ENCODE measurements at regions not wholly inside any gene's neighbourhood (a gene's known extent, or its start where the extent isn't known, plus 50 kb on each side); places are given as distances from the start of the nearest gene placed in this dataset.

GRCh38 chr7:69276011-69276729 is 322.1 kb upstream of the AUTS2 start:
- H3K4me3 ChIP-seq (replicated peaks; ENCODE audit: low read depth, low read length), result no peak overlapping the region
- no peak for DNase-seq (ENCODE audit: extremely low read depth, insufficient read length)
- TF ChIP-seq CTCF (IDR thresholded peaks at IDR 0.05; ENCODE audit: insufficient read depth, low read length, poor library complexity, severe bottlenecking), result no peak
- H3K36me3 ChIP-seq (ENCODE audit: control insufficient read depth, insufficient read depth, low read length), result no peaks in the 10 kb centered on the region
- no peaks in the 10 kb centered on the region for H3K27me3 ChIP-seq (replicated peaks; ENCODE audit: control insufficient read depth, insufficient read depth, low read length)

- no peak for DNase-seq (ENCODE audit: extremely low read depth, insufficient read length)
- H3K4me3 ChIP-seq (replicated peaks; ENCODE audit: low read depth, low read length), result no peak overlapping the region
- no peaks in the 10 kb centered on the region for H3K36me3 ChIP-seq (ENCODE audit: control insufficient read depth, insufficient read depth, low read length)
- no peaks in the 10 kb centered on the region for H3K27me3 ChIP-seq (replicated peaks; ENCODE audit: control insufficient read depth, insufficient read depth, low read length)
- no peak for TF ChIP-seq CTCF (IDR thresholded peaks at IDR 0.05; ENCODE audit: insufficient read depth, low read length, poor library complexity, severe bottlenecking)
These were observed 320.9 kb upstream of the AUTS2 start for GRCh38 chr7:69277366-69277765.

- Histone ChIP-seq H3K4me3 (replicated peaks; ENCODE audit: low read depth, low read length) (no peak overlapping the region), H3K36me3 (ENCODE audit: control insufficient read depth, insufficient read depth, low read length) (no peaks in the 10 kb centered on the region), H3K27me3 (replicated peaks; ENCODE audit: control insufficient read depth, insufficient read depth, low read length) (no peaks in the 10 kb centered on the region)
- no peak for TF ChIP-seq CTCF (IDR thresholded peaks at IDR 0.05; ENCODE audit: insufficient read depth, low read length, poor library complexity, severe bottlenecking)
- DNase-seq (ENCODE audit: extremely low read depth, insufficient read length), result no peak
These were observed 315.3 kb upstream of the AUTS2 start for GRCh38 chr7:69282946-69283345.

DNA sequence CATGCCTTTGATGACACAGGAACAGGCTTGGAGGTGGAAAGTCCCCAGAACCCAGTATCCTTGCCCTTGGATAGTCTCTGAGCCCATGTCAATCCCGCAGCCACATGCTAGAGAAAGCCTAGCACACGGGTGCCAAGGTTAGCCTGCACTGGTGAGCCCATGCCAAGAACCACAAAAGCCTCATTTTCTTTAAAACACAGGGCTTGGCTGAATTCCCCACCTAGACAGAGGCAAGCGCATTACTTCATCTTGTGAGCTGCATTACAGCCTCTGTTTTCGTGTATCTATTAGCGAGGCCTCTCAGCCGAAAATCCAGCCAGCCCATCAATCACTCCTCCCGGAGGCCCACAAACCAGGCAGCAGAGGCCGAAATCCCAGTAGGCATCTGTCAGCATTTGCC is 314.9 kb upstream of the AUTS2 start:
- Histone ChIP-seq H3K4me3 (replicated peaks; ENCODE audit: low read depth, low read length) (no peak overlapping the region), H3K27me3 (replicated peaks; ENCODE audit: control insufficient read depth, insufficient read depth, low read length) (no peaks in the 10 kb centered on the region), H3K36me3 (ENCODE audit: control insufficient read depth, insufficient read depth, low read length) (no peaks in the 10 kb centered on the region)
- TF ChIP-seq CTCF (IDR thresholded peaks at IDR 0.05; ENCODE audit: insufficient read depth, low read length, poor library complexity, severe bottlenecking), result no peak
- DNase-seq (ENCODE audit: extremely low read depth, insufficient read length), result no peak

DNA sequence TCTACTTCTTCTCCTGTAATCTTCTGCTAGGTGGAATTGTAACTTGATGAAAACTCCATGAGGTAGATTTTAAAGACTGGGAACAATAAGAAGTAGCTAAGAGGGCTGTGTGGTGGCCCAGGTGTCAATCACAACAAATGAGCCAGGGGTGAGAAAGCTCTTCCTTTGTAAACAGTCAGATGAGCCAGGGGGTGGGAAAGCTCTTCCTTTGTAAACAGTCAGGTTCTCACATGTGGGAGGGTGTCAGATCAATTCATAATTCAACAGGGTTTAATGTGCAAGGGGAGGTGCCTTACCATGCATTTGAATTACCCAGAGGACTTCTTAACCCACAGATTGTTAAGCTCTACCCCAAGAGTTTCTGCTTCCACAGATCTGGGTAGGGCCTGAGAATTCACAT is 312.4 kb upstream of the AUTS2 start:
- no peak for TF ChIP-seq CTCF (IDR thresholded peaks at IDR 0.05; ENCODE audit: insufficient read depth, low read length, poor library complexity, severe bottlenecking)
- DNase-seq (ENCODE audit: extremely low read depth, insufficient read length), result no peak
- Histone ChIP-seq H3K36me3 (ENCODE audit: control insufficient read depth, insufficient read depth, low read length) (no peaks in the 10 kb centered on the region), H3K27me3 (replicated peaks; ENCODE audit: control insufficient read depth, insufficient read depth, low read length) (no peaks in the 10 kb centered on the region), H3K4me3 (replicated peaks; ENCODE audit: low read depth, low read length) (no peak overlapping the region)

DNA sequence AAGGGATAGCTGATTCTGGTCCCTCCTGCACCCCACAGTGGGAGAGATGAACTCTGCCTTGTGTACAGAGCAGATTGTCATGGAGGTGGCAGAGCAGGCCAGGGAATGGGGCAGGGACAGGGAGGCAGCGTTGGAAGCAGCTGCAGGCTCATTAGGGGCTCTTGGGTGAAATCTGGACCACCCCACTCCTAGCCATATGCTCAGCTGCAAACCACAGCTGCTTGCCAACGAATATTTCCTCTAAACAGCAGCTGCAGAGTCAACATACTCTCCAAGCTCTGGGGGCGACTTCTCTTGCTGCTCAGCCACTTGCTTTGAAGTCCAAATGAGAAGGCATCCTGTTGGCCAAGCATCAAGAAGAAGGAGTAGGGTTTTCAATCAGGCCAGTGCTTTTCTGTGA is 302.3 kb upstream of the AUTS2 start:
- Histone ChIP-seq H3K36me3 (ENCODE audit: control insufficient read depth, insufficient read depth, low read length) (no peaks in the 10 kb centered on the region), H3K4me3 (replicated peaks; ENCODE audit: low read depth, low read length) (no peak overlapping the region), H3K27me3 (replicated peaks; ENCODE audit: control insufficient read depth, insufficient read depth, low read length) (no peaks in the 10 kb centered on the region)
- no peak for TF ChIP-seq CTCF (IDR thresholded peaks at IDR 0.05; ENCODE audit: insufficient read depth, low read length, poor library complexity, severe bottlenecking)
- DNase-seq (ENCODE audit: extremely low read depth, insufficient read length), result no peak

Data from GM06990 (cell line).